T-cell (primary cell): ENCODE measurements at regions not wholly inside any gene's neighbourhood (a gene's known extent, or its start where the extent isn't known, plus 50 kb on each side); places are given as distances from the start of the nearest gene placed in this dataset.
A peak's percentile ranks its signal among the peaks of the same experiment; 100 is the strongest.

Source experiments
- ATAC-seq, 4 experiments: fragments of 200-7000 bp in 3 of 4; fragments of 150-1000 bp in 1 of 4; cut with Tn5 transposase; replicated peaks in 1 of 4; 1 replicate in 3 of 4; 2 replicates in 1 of 4; pipeline ENCODE4 v1.10.0; 2021; ENCODE audit warnings: moderate library complexity in 3 of 4, mild to moderate bottlenecking in 2 of 4, moderate number of reproducible peaks in 1 of 4
- CTCF ChIA-PET, 2 donors: fragments of 300-600 bp; sonication (Branson Sonifier 250); formaldehyde crosslinking; loops; one replicate each; lab custom pipeline; 2022; ENCODE audit warnings: antibody characterized with exemption in 2 of 2; lab: Charles Lee
- POLR2A ChIA-PET, 2 donors: fragments of 300-600 bp; sonication (Branson Sonifier 250); formaldehyde crosslinking; loops; one replicate each; lab custom pipeline; 2022; ENCODE audit warnings: antibody characterized with exemption in 2 of 2; lab: Charles Lee
- DNase-seq, 35 experiments: peaks; one replicate each; pipeline versions ENCODE4 v3.0.0 to v3.0.0-alpha.2; 2013 to 2023
- H3K27ac ChIP-seq: one replicate; pipeline ENCODE4 v1.5.1; 2013; ENCODE audit warnings: low read length
- H3K27me3 ChIP-seq, 2 experiments: replicated peaks in 1 of 2; 1 replicate in 1 of 2; 2 replicates in 1 of 2; pipeline versions ENCODE4 v1.6.1 to v1.7.0; 2013; ENCODE audit warnings: low read length in 1 of 2, mixed read lengths in 1 of 2; ENCODE audit not compliant: control insufficient read depth in 2 of 2, insufficient read depth in 2 of 2; ENCODE audit errors: extremely low read depth in 1 of 2
- H3K36me3 ChIP-seq, 2 donors: 1 replicate in 1 of 2; 2 replicates in 1 of 2; pipeline versions ENCODE4 v1.6.1 to v1.7.0; 2013; ENCODE audit warnings: low read length in 1 of 2; ENCODE audit not compliant: control insufficient read depth in 2 of 2, insufficient read depth in 1 of 2; ENCODE audit errors: extremely low read depth in 1 of 2
- H3K4me1 ChIP-seq, 2 experiments: 1 replicate in 1 of 2; 2 replicates in 1 of 2; pipeline versions ENCODE4 v1.6.1 to v1.7.0; 2013; ENCODE audit warnings: low read length in 2 of 2, mixed read lengths in 1 of 2; ENCODE audit not compliant: insufficient read depth in 2 of 2, control insufficient read depth in 1 of 2; ENCODE audit errors: extremely low read depth in 1 of 2
- H3K4me3 ChIP-seq, 2 donors: 1 replicate in 1 of 2; 2 replicates in 1 of 2; pipeline versions ENCODE4 v1.5.1 to v1.7.0; 2013; ENCODE audit warnings: mild to moderate bottlenecking in 2 of 2, low read length in 1 of 2, moderate library complexity in 1 of 2; ENCODE audit not compliant: control insufficient read depth in 1 of 2; ENCODE audit errors: extremely low read depth in 1 of 2
- H3K9me3 ChIP-seq: 2 replicates; pipeline ENCODE4 v1.7.0; 2013
- H3K27ac Mint-ChIP-seq, 2 donors: one replicate each; pipeline ENCODE4 v1.8.0; 2020 to 2021; ENCODE audit warnings: mild to moderate bottlenecking in 2 of 2, mixed read lengths in 2 of 2
- H3K27me3 Mint-ChIP-seq, 2 donors: one replicate each; pipeline ENCODE4 v1.8.0; 2021 to 2022; ENCODE audit warnings: mixed read lengths in 2 of 2
- H3K36me3 Mint-ChIP-seq: one replicate; pipeline ENCODE4 v1.8.0; 2021; ENCODE audit warnings: mixed read lengths
- H3K4me1 Mint-ChIP-seq, 3 donors: one replicate each; pipeline ENCODE4 v1.8.0; 2020 to 2022; ENCODE audit warnings: mixed read lengths in 3 of 3, mild to moderate bottlenecking in 1 of 3
- H3K4me3 Mint-ChIP-seq, 3 donors: one replicate each; pipeline ENCODE4 v1.8.0; 2020 to 2022; ENCODE audit warnings: mild to moderate bottlenecking in 3 of 3, mixed read lengths in 3 of 3, moderate library complexity in 3 of 3
- H3K9me3 Mint-ChIP-seq, 3 donors: one replicate each; pipeline ENCODE4 v1.8.0; 2020 to 2022; ENCODE audit warnings: mixed read lengths in 3 of 3
- WGBS: methylation state at CpG from one replicate; pipeline ENCODE4 v1.1.5; 2013; ENCODE audit warnings: missing lambda C conversion rate; ENCODE audit not compliant: insufficient coverage; 5-methylcytosine and 5-hydroxymethylcytosine counted together

- H3K27ac Mint-ChIP-seq: no peak overlapping the region
- no peaks in the 10 kb centered on the region for H3K36me3 Mint-ChIP-seq
- no peaks in the 10 kb centered on the region for H3K9me3 ChIP-seq
- H3K4me3 Mint-ChIP-seq: no peak overlapping the region
- no peaks in the 10 kb centered on the region for H3K36me3 ChIP-seq
- H3K27me3 ChIP-seq: peaks cover 0 to 1% of the 10 kb centered on the region in 2 experiments
- WGBS: 75% methylated on average over 5 of the region's 7 CpGs
- no peaks in the 10 kb centered on the region for H3K4me1 Mint-ChIP-seq
- ATAC-seq (no peak), DNase-seq (no peak)
- no peak overlapping the region for H3K4me3 ChIP-seq
- POLR2A ChIA-PET: no interaction called here
- no peaks in the 10 kb centered on the region for H3K9me3 Mint-ChIP-seq
- no peak overlapping the region for H3K27ac ChIP-seq
- CTCF ChIA-PET: no interaction called here
- H3K4me1 ChIP-seq: no peaks in the 10 kb centered on the region
- H3K27me3 Mint-ChIP-seq: no peaks in the 10 kb centered on the region
Measured at GRCh38 chr13:18949970-18950369, 231.7 kb downstream of the TUBA3C start.

GRCh38 chr13:18949489-18949761 is 232.2 kb downstream of the TUBA3C start:
- Mint-ChIP-seq H3K4me3 (no peak overlapping the region), H3K27ac (no peak overlapping the region), H3K36me3 (no peaks in the 10 kb centered on the region), H3K4me1 (no peaks in the 10 kb centered on the region), H3K9me3 (no peaks in the 10 kb centered on the region), H3K27me3 (no peaks in the 10 kb centered on the region)
- Histone ChIP-seq H3K27me3 (peaks cover 0 to 6% of the 10 kb centered on the region in 2 experiments), H3K36me3 (no peaks in the 10 kb centered on the region), H3K9me3 (no peaks in the 10 kb centered on the region), H3K4me1 (no peaks in the 10 kb centered on the region), H3K27ac (no peak overlapping the region), H3K4me3 (no peak overlapping the region)
- no peak for ATAC-seq
- ChIA-PET CTCF (no interaction called here), POLR2A (no interaction called here)
- no peak for DNase-seq
- WGBS: 56% methylated on average over 8 of the region's 9 CpGs

GRCh38 chr13:18948664-18949488 is 232.7 kb downstream of the TUBA3C start:
- Mint-ChIP-seq H3K9me3 (no peaks in the 10 kb centered on the region), H3K36me3 (no peaks in the 10 kb centered on the region), H3K4me3 (no peak overlapping the region), H3K4me1 (no peaks in the 10 kb centered on the region), H3K27ac (no peak overlapping the region), H3K27me3 (no peaks in the 10 kb centered on the region)
- Histone ChIP-seq H3K9me3 (no peaks in the 10 kb centered on the region), H3K27ac (no peak overlapping the region), H3K4me3 (no peak overlapping the region), H3K4me1 (no peaks in the 10 kb centered on the region), H3K27me3 (peaks cover 0 to 11% of the 10 kb centered on the region in 2 experiments), H3K36me3 (no peaks in the 10 kb centered on the region)
- POLR2A ChIA-PET: no interaction called here
- ATAC-seq (no peak), DNase-seq (peak in 1 of 35 experiments; percentile 21)
- CTCF ChIA-PET: no interaction called here
- 86% methylated on average over 16 of the region's 19 CpGs for WGBS

- Mint-ChIP-seq H3K36me3 (no peaks in the 10 kb centered on the region), H3K4me1 (no peaks in the 10 kb centered on the region), H3K9me3 (no peaks in the 10 kb centered on the region), H3K27me3 (no peaks in the 10 kb centered on the region), H3K27ac (no peak overlapping the region), H3K4me3 (no peak overlapping the region)
- DNase-seq: no peak
- ChIA-PET CTCF (no interaction called here), POLR2A (no interaction called here)
- H3K4me1 ChIP-seq: no peaks in the 10 kb centered on the region
- WGBS: 56% methylated on average over 3 of the region's 5 CpGs
- H3K27me3 ChIP-seq: peaks cover 0 to 11% of the 10 kb centered on the region in 2 experiments
- H3K4me3 ChIP-seq: no peak overlapping the region
- H3K9me3 ChIP-seq: no peaks in the 10 kb centered on the region
- peak in 1 of 4 experiments; percentile 17 for ATAC-seq
- no peaks in the 10 kb centered on the region for H3K36me3 ChIP-seq
- no peak overlapping the region for H3K27ac ChIP-seq
Measured at GRCh38 chr13:18948012-18948663, 233.5 kb downstream of the TUBA3C start.

- Mint-ChIP-seq H3K27ac (no peak overlapping the region), H3K36me3 (no peaks in the 10 kb centered on the region), H3K27me3 (no peaks in the 10 kb centered on the region), H3K4me1 (no peaks in the 10 kb centered on the region), H3K4me3 (no peak overlapping the region), H3K9me3 (no peaks in the 10 kb centered on the region)
- no peaks in the 10 kb centered on the region for H3K9me3 ChIP-seq
- no peaks in the 10 kb centered on the region for H3K4me1 ChIP-seq
- no peaks in the 10 kb centered on the region for H3K36me3 ChIP-seq
- ChIA-PET POLR2A (no interaction called here), CTCF (no interaction called here)
- DNase-seq: peak in 1 of 35 experiments; percentile 17
- no peak overlapping the region for H3K4me3 ChIP-seq
- 83% methylated on average over 3 of the region's 3 CpGs for WGBS
- ATAC-seq: no peak
- peaks cover 0 to 11% of the 10 kb centered on the region in 2 experiments for H3K27me3 ChIP-seq
- no peak overlapping the region for H3K27ac ChIP-seq
Measured at GRCh38 chr13:18947376-18947977, 234.1 kb downstream of the TUBA3C start.

GRCh38 chr13:18946738-18947137 is 234.9 kb downstream of the TUBA3C start:
- no peaks in the 10 kb centered on the region for H3K27me3 Mint-ChIP-seq
- H3K4me1 ChIP-seq: no peaks in the 10 kb centered on the region
- H3K9me3 ChIP-seq: no peaks in the 10 kb centered on the region
- no peaks in the 10 kb centered on the region for H3K4me1 Mint-ChIP-seq
- H3K9me3 Mint-ChIP-seq: no peaks in the 10 kb centered on the region
- ATAC-seq: no peak
- H3K4me3 ChIP-seq: no peak overlapping the region
- no peak overlapping the region for H3K4me3 Mint-ChIP-seq
- peaks cover 0 to 11% of the 10 kb centered on the region in 2 experiments for H3K27me3 ChIP-seq
- no peak overlapping the region for H3K27ac ChIP-seq
- no peak overlapping the region for H3K27ac Mint-ChIP-seq
- ChIA-PET CTCF (no interaction called here), POLR2A (no interaction called here)
- no peaks in the 10 kb centered on the region for H3K36me3 ChIP-seq
- no peak for DNase-seq
- 62% methylated on average over 6 of the region's 7 CpGs for WGBS
- H3K36me3 Mint-ChIP-seq: no peaks in the 10 kb centered on the region
